ENCODE measurements at regions not wholly inside any gene's neighbourhood (a gene's known extent, or its start where the extent isn't known, plus 50 kb on each side); places are given as distances from the start of the nearest gene placed in this dataset.

DNA sequence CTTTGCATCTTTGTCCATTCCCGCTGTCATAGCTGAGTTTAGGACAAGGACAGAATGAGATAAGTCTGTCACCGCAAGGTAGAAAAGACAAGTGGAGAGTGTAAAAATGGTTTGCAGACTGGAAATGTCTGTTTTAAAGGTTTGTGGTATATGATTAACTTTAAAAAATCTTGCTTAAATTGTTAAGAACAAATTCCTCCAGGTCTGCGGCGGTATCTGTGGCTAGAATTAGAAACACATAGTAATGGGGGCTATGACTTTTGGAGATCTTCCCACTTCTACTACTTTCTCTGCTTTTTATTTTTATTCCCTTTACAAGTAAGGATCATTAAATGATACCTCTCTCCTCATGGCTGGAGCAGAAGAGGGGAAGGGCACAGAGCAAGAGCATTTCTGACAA lies 92.2 kb downstream of the MID1IP1 start:
- TF ChIP-seq EZH2 (IDR thresholded peaks at IDR 0.05; ENCODE audit: insufficient read depth, poor library complexity, severe bottlenecking) (no peak), EZH2phosphoT487 (IDR thresholded peaks at IDR 0.05; ENCODE audit: insufficient read depth, low read depth) (no peak)
